ENCODE measurements at regions not wholly inside any gene's neighbourhood (a gene's known extent, or its start where the extent isn't known, plus 50 kb on each side); places are given as distances from the start of the nearest gene placed in this dataset.
"Not testable (repeated sequence)": the region's sequence is repeated elsewhere in the genome, so short reads cannot be mapped to it uniquely, and the experiment has no call there.

GRCh38 chr22:44650806-44651205, 51.2 kb upstream of the PRR5 start:
- Histone ChIP-seq H3K9ac (no peak overlapping the region), H3K27ac (no peak overlapping the region), H3K4me2 (no peak overlapping the region), H3K4me3 (no peak overlapping the region), H3K9me3 (peaks cover 7% of the 10 kb centered on the region; the same call in 1 of the 2 replicates), H3K4me1 (peaks cover 30% of the 10 kb centered on the region), H3K36me3 (no peaks in the 10 kb centered on the region), H3K27me3 (no peaks in the 10 kb centered on the region), H4K20me1 (no peaks in the 10 kb centered on the region)
- TF ChIP-seq Cebpa-rat (IDR thresholded peaks at IDR 0.05) = no peak

GRCh38 chr22:44648821-44649565, 53.0 kb upstream of the PRR5 start:
- Histone ChIP-seq H3K4me3 (no peak overlapping the region), H3K9ac (no peak overlapping the region), H3K27ac (no peak overlapping the region), H3K4me2 (peak overlapping the region; percentile 19; the same call in 1 of the 2 replicates), H3K27me3 (no peaks in the 10 kb centered on the region), H3K36me3 (no peaks in the 10 kb centered on the region), H3K4me1 (peaks cover 43% of the 10 kb centered on the region), H4K20me1 (no peaks in the 10 kb centered on the region), H3K9me3 (peaks cover 7% of the 10 kb centered on the region; the same call in 1 of the 2 replicates)
- TF ChIP-seq Cebpa-rat (IDR thresholded peaks at IDR 0.05) = no peak

GRCh38 chr22:44648085-44648820, 53.8 kb upstream of the PRR5 start:
- Histone ChIP-seq H4K20me1 (no peaks in the 10 kb centered on the region), H3K27ac (no peak overlapping the region), H3K27me3 (no peaks in the 10 kb centered on the region), H3K36me3 (no peaks in the 10 kb centered on the region), H3K9ac (no peak overlapping the region), H3K9me3 (peaks cover 3% of the 10 kb centered on the region; the same call in 1 of the 2 replicates), H3K4me2 (peak overlapping the region; percentile 19), H3K4me1 (peaks cover 44% of the 10 kb centered on the region), H3K4me3 (no peak overlapping the region)
- no peak for TF ChIP-seq Cebpa-rat (IDR thresholded peaks at IDR 0.05)

GRCh38 chr22:44647141-44647540, 54.9 kb upstream of the PRR5 start:
- Histone ChIP-seq H4K20me1 (no peaks in the 10 kb centered on the region), H3K9me3 (no peaks in the 10 kb centered on the region), H3K36me3 (no peaks in the 10 kb centered on the region), H3K4me1 (peaks cover 44% of the 10 kb centered on the region), H3K9ac (no peak overlapping the region), H3K4me3 (no peak overlapping the region), H3K4me2 (peak overlapping the region; percentile 81), H3K27ac (no peak overlapping the region), H3K27me3 (no peaks in the 10 kb centered on the region)
- TF ChIP-seq Cebpa-rat (IDR thresholded peaks at IDR 0.05) = no peak

GRCh38 chr22:44646668-44647067, 55.3 kb upstream of the PRR5 start:
- Histone ChIP-seq H3K4me2 (peak overlapping the region; percentile 81), H3K9me3 (no peaks in the 10 kb centered on the region), H3K36me3 (no peaks in the 10 kb centered on the region), H3K4me1 (peaks cover 45% of the 10 kb centered on the region), H4K20me1 (no peaks in the 10 kb centered on the region), H3K4me3 (no peak overlapping the region), H3K27ac (no peak overlapping the region), H3K27me3 (no peaks in the 10 kb centered on the region), H3K9ac (no peak overlapping the region)
- TF ChIP-seq Cebpa-rat (IDR thresholded peaks at IDR 0.05) = no peak

GRCh38 chr22:44646141-44646540, 55.9 kb upstream of the PRR5 start:
- Histone ChIP-seq H3K9me3 (no peaks in the 10 kb centered on the region), H3K27me3 (no peaks in the 10 kb centered on the region), H3K36me3 (no peaks in the 10 kb centered on the region), H3K27ac (no peak overlapping the region), H3K4me2 (peak overlapping the region; percentile 81), H4K20me1 (no peaks in the 10 kb centered on the region), H3K4me3 (no peak overlapping the region), H3K4me1 (peaks cover 50% of the 10 kb centered on the region), H3K9ac (no peak overlapping the region)
- no peak for TF ChIP-seq Cebpa-rat (IDR thresholded peaks at IDR 0.05)

- H3K9ac ChIP-seq = no peak overlapping the region
- no peaks in the 10 kb centered on the region for H3K9me3 ChIP-seq
- peaks cover 56% of the 10 kb centered on the region for H3K4me1 ChIP-seq
- no peaks in the 10 kb centered on the region for H3K36me3 ChIP-seq
- H3K4me3 ChIP-seq = no peak overlapping the region
- H3K27ac ChIP-seq = no peak overlapping the region
- no peaks in the 10 kb centered on the region for H3K27me3 ChIP-seq
- no peak for TF ChIP-seq Cebpa-rat (IDR thresholded peaks at IDR 0.05)
- no peaks in the 10 kb centered on the region for H4K20me1 ChIP-seq
- peak overlapping the region; percentile 81 for H3K4me2 ChIP-seq
Measured at GRCh38 chr22:44645531-44645930, 56.5 kb upstream of the PRR5 start.

GRCh38 chr22:44645083-44645482, 56.9 kb upstream of the PRR5 start:
- Histone ChIP-seq H3K9ac (no peak overlapping the region), H3K4me3 (no peak overlapping the region), H3K36me3 (no peaks in the 10 kb centered on the region), H4K20me1 (no peaks in the 10 kb centered on the region), H3K27me3 (no peaks in the 10 kb centered on the region), H3K4me1 (peaks cover 60% of the 10 kb centered on the region), H3K27ac (no peak overlapping the region), H3K4me2 (peak overlapping the region; percentile 81; the same call in 1 of the 2 replicates), H3K9me3 (no peaks in the 10 kb centered on the region)
- no peak for TF ChIP-seq Cebpa-rat (IDR thresholded peaks at IDR 0.05)

GRCh38 chr22:44643526-44644101, 58.4 kb upstream of the PRR5 start:
- H3K27ac ChIP-seq, H3K36me3 ChIP-seq, H4K20me1 ChIP-seq, H3K27me3 ChIP-seq, H3K9ac ChIP-seq, H3K4me2 ChIP-seq, H3K9me3 ChIP-seq, H3K4me3 ChIP-seq: not testable (repeated sequence)
- peaks cover 73% of the 10 kb centered on the region for H3K4me1 ChIP-seq

GRCh38 chr22:44642096-44642644, 59.8 kb upstream of the PRR5 start:
- TF ChIP-seq Cebpa-rat (IDR thresholded peaks at IDR 0.05) = no peak
- Histone ChIP-seq H3K4me1 (peaks cover 66% of the 10 kb centered on the region), H3K36me3 (no peaks in the 10 kb centered on the region), H3K27me3 (no peaks in the 10 kb centered on the region), H4K20me1 (no peaks in the 10 kb centered on the region), H3K9ac (no peak overlapping the region), H3K4me2 (no peak overlapping the region), H3K4me3 (no peak overlapping the region), H3K27ac (no peak overlapping the region), H3K9me3 (no peaks in the 10 kb centered on the region)
